Memory B cell (primary cell): ENCODE measurements at regions not wholly inside any gene's neighbourhood (a gene's known extent, or its start where the extent isn't known, plus 50 kb on each side); places are given as distances from the start of the nearest gene placed in this dataset.
"Not testable (repeated sequence)": the region's sequence is repeated elsewhere in the genome, so short reads cannot be mapped to it uniquely, and the experiment has no call there.

Experiments
- ATAC-seq: fragments of 150-1000 bp; cut with Tn5 transposase; 2 replicates; pipeline ENCODE4 v1.10.0; 2021; ENCODE audit warnings: low read depth, mild to moderate bottlenecking, moderate library complexity
- DNase-seq, 2 donors: peaks; one replicate each; pipeline ENCODE4 v3.0.0; 2022; ENCODE audit warnings: low spot score in 2 of 2
- H3K27ac Mint-ChIP-seq: one replicate; pipeline ENCODE4 v1.8.0; 2022; ENCODE audit warnings: mild to moderate bottlenecking, moderate library complexity, mixed read lengths
- H3K27me3 Mint-ChIP-seq: one replicate; pipeline ENCODE4 v1.8.0; 2022; ENCODE audit warnings: mixed read lengths
- H3K36me3 Mint-ChIP-seq: one replicate; pipeline ENCODE4 v1.8.0; 2022; ENCODE audit warnings: mild to moderate bottlenecking, mixed read lengths
- H3K4me1 Mint-ChIP-seq: one replicate; pipeline ENCODE4 v1.8.0; 2022; ENCODE audit warnings: mixed read lengths
- H3K4me3 Mint-ChIP-seq: one replicate; pipeline ENCODE4 v1.8.0; 2022; ENCODE audit warnings: mild to moderate bottlenecking, moderate library complexity, mixed read lengths
- H3K9me3 Mint-ChIP-seq: one replicate; pipeline ENCODE4 v1.8.0; 2022; ENCODE audit warnings: mixed read lengths

DNA sequence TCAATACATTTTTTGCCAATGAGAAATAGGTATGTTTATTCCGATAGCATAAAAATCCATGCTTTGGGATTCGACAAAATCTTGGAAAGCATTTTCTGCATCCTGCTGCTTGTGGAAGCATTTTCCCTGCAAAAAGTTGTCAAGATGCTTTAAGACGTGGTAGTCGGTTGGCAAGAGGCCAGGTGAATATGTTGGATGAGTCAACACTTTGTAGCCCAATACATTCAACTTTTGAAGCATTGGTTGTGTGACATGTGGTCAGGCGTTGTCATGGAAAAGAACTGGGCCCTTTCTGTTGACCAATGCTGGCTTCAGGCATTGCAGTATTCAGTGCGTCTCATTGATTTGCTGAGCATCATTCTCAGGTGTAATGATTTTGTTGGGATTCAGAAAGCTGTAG, 764.5 kb downstream of the TRIB2 start:
- no peak for DNase-seq
- H3K4me3 Mint-ChIP-seq, result no peak overlapping the region
- no peaks in the 10 kb centered on the region for H3K36me3 Mint-ChIP-seq
- peaks cover 3% of the 10 kb centered on the region for H3K9me3 Mint-ChIP-seq
- no peak overlapping the region for H3K27ac Mint-ChIP-seq
- H3K4me1 Mint-ChIP-seq, result no peaks in the 10 kb centered on the region
- H3K27me3 Mint-ChIP-seq, result no peaks in the 10 kb centered on the region
- ATAC-seq, result no peak

DNA sequence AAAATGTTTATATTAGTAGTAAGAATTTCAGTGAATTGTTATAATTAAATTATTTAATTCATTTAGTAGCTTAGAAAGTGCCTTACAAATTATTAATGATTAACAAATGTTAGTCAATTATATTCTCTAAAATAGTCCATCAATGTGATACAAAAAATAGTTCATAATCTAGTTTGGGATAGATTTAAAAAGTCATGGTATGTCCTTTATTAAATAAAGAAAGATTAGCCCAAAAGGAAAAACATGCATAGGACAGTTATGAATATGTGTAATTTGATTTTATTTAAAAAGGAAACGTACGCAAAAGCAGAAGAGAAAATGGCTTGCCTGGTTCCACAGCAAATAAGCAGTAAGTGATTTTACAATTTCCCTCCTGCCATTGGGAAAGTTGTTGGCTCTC, 768.5 kb downstream of the TRIB2 start:
- DNase-seq, result no peak
- H3K36me3 Mint-ChIP-seq, result no peaks in the 10 kb centered on the region
- no peak for ATAC-seq
- H3K4me3 Mint-ChIP-seq, result no peak overlapping the region
- no peak overlapping the region for H3K27ac Mint-ChIP-seq
- peaks cover 3% of the 10 kb centered on the region for H3K9me3 Mint-ChIP-seq
- no peaks in the 10 kb centered on the region for H3K4me1 Mint-ChIP-seq
- H3K27me3 Mint-ChIP-seq, result no peaks in the 10 kb centered on the region

GRCh38 chr2:13488965-13489364, 772.2 kb downstream of the TRIB2 start:
- no peaks in the 10 kb centered on the region for H3K4me1 Mint-ChIP-seq
- H3K36me3 Mint-ChIP-seq, result no peaks in the 10 kb centered on the region
- peaks cover 3% of the 10 kb centered on the region for H3K9me3 Mint-ChIP-seq
- H3K4me3 Mint-ChIP-seq, result no peak overlapping the region
- DNase-seq (no peak), ATAC-seq (no peak)
- no peaks in the 10 kb centered on the region for H3K27me3 Mint-ChIP-seq
- no peak overlapping the region for H3K27ac Mint-ChIP-seq

DNA sequence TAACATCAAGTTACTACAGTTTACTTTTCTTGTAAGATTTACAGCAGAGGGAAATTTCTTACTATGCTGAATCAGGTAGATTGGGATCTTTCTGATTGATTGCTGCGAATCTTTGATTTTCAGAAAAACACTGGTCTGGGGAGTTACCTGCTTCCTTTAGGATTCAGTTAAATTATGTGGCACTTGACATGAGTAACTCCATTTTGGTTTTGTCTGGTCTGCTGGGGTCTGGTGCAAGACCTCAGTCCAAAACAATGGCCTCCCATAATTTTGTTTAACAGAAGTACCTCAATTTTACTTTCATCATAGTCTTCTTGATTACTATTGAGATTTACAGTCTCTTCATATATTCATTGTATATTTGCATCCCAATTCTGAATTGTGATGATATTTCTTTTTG, 775.5 kb downstream of the TRIB2 start:
- H3K4me1 Mint-ChIP-seq, result no peaks in the 10 kb centered on the region
- DNase-seq (no peak), ATAC-seq (no peak)
- H3K4me3 Mint-ChIP-seq, result no peak overlapping the region
- H3K9me3 Mint-ChIP-seq, result peaks cover 1% of the 10 kb centered on the region
- H3K36me3 Mint-ChIP-seq, result no peaks in the 10 kb centered on the region
- no peak overlapping the region for H3K27ac Mint-ChIP-seq
- H3K27me3 Mint-ChIP-seq, result no peaks in the 10 kb centered on the region

DNA sequence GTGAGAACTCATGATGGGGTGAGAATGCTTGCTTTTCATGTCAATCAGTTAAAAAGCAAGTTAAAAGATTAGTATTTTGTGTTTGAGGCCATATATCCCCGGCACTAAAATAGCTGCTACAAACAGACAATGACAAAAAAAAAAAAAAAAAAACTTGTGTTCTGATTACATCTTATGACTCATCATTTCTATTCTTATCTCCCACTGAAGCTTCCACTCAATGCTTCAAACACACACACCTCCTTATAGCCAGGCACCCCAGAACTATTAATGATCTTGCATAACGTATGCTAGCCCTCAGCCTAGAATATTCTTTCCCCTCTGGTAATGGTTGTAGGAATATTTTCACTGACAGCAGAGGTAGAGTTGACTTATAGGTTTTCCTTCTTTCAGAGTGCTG, 778.3 kb downstream of the TRIB2 start:
- Mint-ChIP-seq H3K27me3 (no peaks in the 10 kb centered on the region), H3K9me3 (peaks cover 1% of the 10 kb centered on the region)

GRCh38 chr2:13504808-13505207, 788.1 kb downstream of the TRIB2 start:
- DNase-seq, result no peak
- no peaks in the 10 kb centered on the region for H3K27me3 Mint-ChIP-seq
- no peak overlapping the region for H3K27ac Mint-ChIP-seq
- no peak for ATAC-seq
- peaks cover 1% of the 10 kb centered on the region for H3K9me3 Mint-ChIP-seq
- no peaks in the 10 kb centered on the region for H3K4me1 Mint-ChIP-seq
- no peaks in the 10 kb centered on the region for H3K36me3 Mint-ChIP-seq
- no peak overlapping the region for H3K4me3 Mint-ChIP-seq

More for the DNA sequence above, 778.3 kb downstream of the TRIB2 start:
- ATAC-seq (no peak), DNase-seq (no peak)
- Mint-ChIP-seq H3K4me1 (no peaks in the 10 kb centered on the region), H3K4me3 (no peak overlapping the region), H3K27ac (no peak overlapping the region), H3K36me3 (no peaks in the 10 kb centered on the region)

DNA sequence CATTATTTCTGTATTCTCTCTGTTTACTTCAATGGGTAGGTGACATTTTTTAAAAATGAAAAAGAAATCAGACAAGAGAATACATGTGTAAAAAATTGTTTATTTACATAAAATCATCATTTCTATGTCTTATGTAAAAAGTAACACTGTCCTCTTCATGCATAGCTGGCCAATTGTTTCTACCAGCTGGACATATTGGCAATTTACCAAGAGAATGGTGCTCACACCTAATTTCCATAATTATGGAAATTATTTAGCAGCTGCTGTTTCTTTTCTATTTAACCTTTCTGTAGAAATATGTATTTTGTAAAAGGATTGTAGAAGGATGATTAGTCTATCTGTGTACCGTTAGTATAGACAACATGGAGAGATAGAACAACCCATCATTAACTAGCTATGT, 791.9 kb downstream of the TRIB2 start:
- ATAC-seq, result no peak
- H3K36me3 Mint-ChIP-seq, result no peaks in the 10 kb centered on the region

GRCh38 chr2:13515254-13515653, 798.5 kb downstream of the TRIB2 start:
- Mint-ChIP-seq H3K27me3 (no peaks in the 10 kb centered on the region), H3K36me3 (no peaks in the 10 kb centered on the region), H3K27ac (no peak overlapping the region), H3K9me3 (peaks cover 4% of the 10 kb centered on the region), H3K4me3 (no peak overlapping the region), H3K4me1 (no peaks in the 10 kb centered on the region)
- DNase-seq (no peak), ATAC-seq (no peak)

More for the DNA sequence above, 791.9 kb downstream of the TRIB2 start:
- H3K27ac Mint-ChIP-seq, result no peak overlapping the region
- no peak for DNase-seq
- no peaks in the 10 kb centered on the region for H3K27me3 Mint-ChIP-seq
- no peak overlapping the region for H3K4me3 Mint-ChIP-seq
- peaks cover 1% of the 10 kb centered on the region for H3K9me3 Mint-ChIP-seq
- H3K4me1 Mint-ChIP-seq, result no peaks in the 10 kb centered on the region

DNA sequence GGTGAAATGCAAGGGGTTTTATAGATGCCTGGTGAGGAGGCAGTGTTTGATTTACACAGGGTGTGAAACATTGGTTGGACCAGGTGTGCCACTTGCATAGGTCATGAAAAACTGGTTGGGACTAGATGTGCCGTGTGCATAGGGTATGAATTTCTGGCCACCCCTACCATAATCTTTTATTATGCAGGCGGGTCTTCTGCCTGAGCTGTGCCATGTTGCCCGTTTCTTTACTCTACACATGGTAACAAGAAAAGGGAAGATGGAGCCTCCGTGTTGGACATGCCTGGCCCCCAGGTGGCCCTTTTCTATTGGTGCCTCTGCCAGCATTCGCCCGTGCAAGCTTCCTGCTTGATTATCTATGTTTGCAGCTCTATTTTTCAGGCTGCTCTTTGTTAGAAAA, 805.4 kb downstream of the TRIB2 start:
- Mint-ChIP-seq H3K36me3 (no peaks in the 10 kb centered on the region), H3K27me3 (no peaks in the 10 kb centered on the region), H3K4me3 (no peak overlapping the region), H3K4me1 (no peaks in the 10 kb centered on the region), H3K27ac (no peak overlapping the region), H3K9me3 (no peaks in the 10 kb centered on the region)
- DNase-seq (no peak), ATAC-seq (no peak)

GRCh38 chr2:13522917-13523821, 806.4 kb downstream of the TRIB2 start:
- Mint-ChIP-seq H3K27me3 (no peaks in the 10 kb centered on the region), H3K4me1 (no peaks in the 10 kb centered on the region), H3K9me3 (no peaks in the 10 kb centered on the region), H3K36me3 (no peaks in the 10 kb centered on the region), H3K4me3 (no peak overlapping the region), H3K27ac (no peak overlapping the region)
- no peak for DNase-seq
- no peak for ATAC-seq

- Mint-ChIP-seq H3K27ac (no peak overlapping the region), H3K36me3 (no peaks in the 10 kb centered on the region), H3K9me3 (no peaks in the 10 kb centered on the region), H3K27me3 (no peaks in the 10 kb centered on the region), H3K4me3 (no peak overlapping the region), H3K4me1 (no peaks in the 10 kb centered on the region)
- no peak for ATAC-seq
- no peak for DNase-seq
These were observed 807.8 kb downstream of the TRIB2 start for GRCh38 chr2:13524492-13524891.

DNA sequence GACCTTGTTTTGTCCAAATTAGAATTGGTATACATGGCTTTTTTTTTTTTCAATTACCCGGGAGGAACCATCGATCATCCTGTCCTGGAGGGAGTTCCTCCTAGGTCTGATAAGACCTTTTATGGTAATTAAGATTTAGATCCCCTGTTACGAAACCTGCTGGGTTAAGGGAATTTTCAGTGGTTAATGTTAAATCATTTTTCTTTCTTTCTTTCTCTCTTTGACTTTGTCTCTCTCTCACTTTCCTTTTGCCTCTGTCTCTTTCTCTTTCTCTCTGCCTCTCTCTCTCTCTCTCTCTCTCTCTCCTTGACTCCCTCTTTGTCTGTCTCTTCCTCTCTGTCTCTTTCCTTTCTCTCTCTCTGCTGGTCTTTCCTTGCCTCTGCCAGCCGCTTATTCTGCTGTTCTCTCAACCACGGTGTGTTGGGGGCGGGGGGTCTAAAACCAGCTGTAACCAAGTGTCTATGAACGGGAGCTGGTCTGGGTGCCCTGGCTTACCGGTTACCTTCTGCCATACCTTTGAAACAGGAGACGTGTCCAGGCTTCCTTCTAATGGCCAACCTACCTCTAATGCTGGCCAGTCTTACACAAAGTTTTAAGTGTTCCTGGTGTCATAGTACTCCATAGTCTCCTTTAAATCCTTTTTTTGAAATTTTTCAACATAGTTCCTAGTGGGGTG, 815.1 kb downstream of the TRIB2 start:
- not testable (repeated sequence) for H3K27me3 Mint-ChIP-seq, H3K27ac Mint-ChIP-seq, DNase-seq, H3K4me1 Mint-ChIP-seq, H3K9me3 Mint-ChIP-seq, ATAC-seq, H3K36me3 Mint-ChIP-seq, H3K4me3 Mint-ChIP-seq

- H3K27ac Mint-ChIP-seq, result not testable (repeated sequence)
These were observed 816.2 kb downstream of the TRIB2 start for GRCh38 chr2:13532781-13533523.

DNA sequence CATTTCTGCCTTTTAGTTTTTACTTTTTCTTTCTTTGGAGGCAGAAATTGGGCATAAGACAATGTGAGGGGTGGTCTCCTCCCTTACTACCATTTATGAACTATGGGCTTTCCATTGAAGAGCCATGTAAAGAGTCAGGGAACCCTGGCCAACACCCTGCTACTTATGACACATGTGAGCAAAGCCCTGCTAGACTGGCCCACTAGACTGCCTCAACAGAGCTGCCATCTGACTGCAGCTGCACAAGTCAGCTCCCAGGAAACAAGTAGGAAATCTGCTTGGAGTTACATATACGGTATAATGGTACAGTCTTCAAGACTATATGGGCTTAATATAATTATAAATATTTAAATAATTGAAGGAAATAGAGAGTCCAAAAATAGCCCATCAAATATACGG, 816.8 kb downstream of the TRIB2 start:
- H3K36me3 Mint-ChIP-seq, result no peaks in the 10 kb centered on the region
- H3K4me3 Mint-ChIP-seq, result no peak overlapping the region
- H3K27ac Mint-ChIP-seq, result no peak overlapping the region
- H3K27me3 Mint-ChIP-seq, result no peaks in the 10 kb centered on the region
- no peak for ATAC-seq
- no peaks in the 10 kb centered on the region for H3K4me1 Mint-ChIP-seq
- peaks cover 2% of the 10 kb centered on the region for H3K9me3 Mint-ChIP-seq
- no peak for DNase-seq

More at GRCh38 chr2:13532781-13533523, 816.2 kb downstream of the TRIB2 start:
- not testable (repeated sequence) for H3K36me3 Mint-ChIP-seq, H3K4me1 Mint-ChIP-seq, H3K9me3 Mint-ChIP-seq, ATAC-seq, H3K27me3 Mint-ChIP-seq, H3K4me3 Mint-ChIP-seq, DNase-seq
